HL-60 (cell line): ENCODE measurements at regions not wholly inside any gene's neighbourhood (a gene's known extent, or its start where the extent isn't known, plus 50 kb on each side); places are given as distances from the start of the nearest gene placed in this dataset.

ENCODE experiments used
- GABPA ChIP-seq: IDR thresholded peaks from 2 replicates; pipeline ENCODE4 v1.6.1; 2012; ENCODE audit warnings: low read depth
- POLR2AphosphoS5 ChIP-seq: IDR thresholded peaks from 2 replicates; pipeline ENCODE4 v1.6.1; 2012; ENCODE audit warnings: low read depth
- TF ChIP-seq, protein P1 (sequence below): IDR thresholded peaks from 2 replicates; pipeline ENCODE4 v1.6.1; 2012; ENCODE audit warnings: low read depth; ENCODE audit not compliant: insufficient replicate concordance
- TF ChIP-seq, protein P2 (sequence below): IDR thresholded peaks from one replicate; pipeline ENCODE4 v1.5.1; 2011; ENCODE audit warnings: low read length, control low read depth, inconsistent platforms; ENCODE audit not compliant: insufficient read depth

DNA sequence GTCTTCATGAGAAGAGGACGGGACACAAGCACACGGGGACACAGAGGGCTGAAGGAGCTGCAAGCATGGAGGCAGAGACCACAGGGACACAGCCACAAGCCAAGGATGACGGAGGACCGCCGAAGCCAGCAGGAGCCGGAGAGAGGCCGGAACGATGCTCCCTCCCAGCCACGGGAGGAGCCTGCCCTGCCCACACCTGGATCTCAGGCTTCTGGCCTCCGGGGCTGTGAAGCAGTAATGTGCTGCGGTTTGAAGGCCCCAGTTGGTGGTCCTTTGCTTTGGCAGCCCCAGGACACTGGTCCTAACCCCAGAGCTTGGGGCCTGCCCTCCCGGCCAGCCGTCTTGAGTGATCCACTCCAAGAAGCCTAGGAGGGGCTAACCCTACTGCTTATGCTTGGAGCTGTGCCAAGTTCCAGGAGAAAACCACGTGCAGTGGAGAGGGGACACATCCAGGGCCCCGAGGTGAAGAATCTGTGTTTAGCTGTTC, 85.9 kb downstream of the HMX1 start:
- TF ChIP-seq, protein P1, sequence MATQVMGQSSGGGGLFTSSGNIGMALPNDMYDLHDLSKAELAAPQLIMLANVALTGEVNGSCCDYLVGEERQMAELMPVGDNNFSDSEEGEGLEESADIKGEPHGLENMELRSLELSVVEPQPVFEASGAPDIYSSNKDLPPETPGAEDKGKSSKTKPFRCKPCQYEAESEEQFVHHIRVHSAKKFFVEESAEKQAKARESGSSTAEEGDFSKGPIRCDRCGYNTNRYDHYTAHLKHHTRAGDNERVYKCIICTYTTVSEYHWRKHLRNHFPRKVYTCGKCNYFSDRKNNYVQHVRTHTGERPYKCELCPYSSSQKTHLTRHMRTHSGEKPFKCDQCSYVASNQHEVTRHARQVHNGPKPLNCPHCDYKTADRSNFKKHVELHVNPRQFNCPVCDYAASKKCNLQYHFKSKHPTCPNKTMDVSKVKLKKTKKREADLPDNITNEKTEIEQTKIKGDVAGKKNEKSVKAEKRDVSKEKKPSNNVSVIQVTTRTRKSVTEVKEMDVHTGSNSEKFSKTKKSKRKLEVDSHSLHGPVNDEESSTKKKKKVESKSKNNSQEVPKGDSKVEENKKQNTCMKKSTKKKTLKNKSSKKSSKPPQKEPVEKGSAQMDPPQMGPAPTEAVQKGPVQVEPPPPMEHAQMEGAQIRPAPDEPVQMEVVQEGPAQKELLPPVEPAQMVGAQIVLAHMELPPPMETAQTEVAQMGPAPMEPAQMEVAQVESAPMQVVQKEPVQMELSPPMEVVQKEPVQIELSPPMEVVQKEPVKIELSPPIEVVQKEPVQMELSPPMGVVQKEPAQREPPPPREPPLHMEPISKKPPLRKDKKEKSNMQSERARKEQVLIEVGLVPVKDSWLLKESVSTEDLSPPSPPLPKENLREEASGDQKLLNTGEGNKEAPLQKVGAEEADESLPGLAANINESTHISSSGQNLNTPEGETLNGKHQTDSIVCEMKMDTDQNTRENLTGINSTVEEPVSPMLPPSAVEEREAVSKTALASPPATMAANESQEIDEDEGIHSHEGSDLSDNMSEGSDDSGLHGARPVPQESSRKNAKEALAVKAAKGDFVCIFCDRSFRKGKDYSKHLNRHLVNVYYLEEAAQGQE = no peak
- TF ChIP-seq, protein P2, sequence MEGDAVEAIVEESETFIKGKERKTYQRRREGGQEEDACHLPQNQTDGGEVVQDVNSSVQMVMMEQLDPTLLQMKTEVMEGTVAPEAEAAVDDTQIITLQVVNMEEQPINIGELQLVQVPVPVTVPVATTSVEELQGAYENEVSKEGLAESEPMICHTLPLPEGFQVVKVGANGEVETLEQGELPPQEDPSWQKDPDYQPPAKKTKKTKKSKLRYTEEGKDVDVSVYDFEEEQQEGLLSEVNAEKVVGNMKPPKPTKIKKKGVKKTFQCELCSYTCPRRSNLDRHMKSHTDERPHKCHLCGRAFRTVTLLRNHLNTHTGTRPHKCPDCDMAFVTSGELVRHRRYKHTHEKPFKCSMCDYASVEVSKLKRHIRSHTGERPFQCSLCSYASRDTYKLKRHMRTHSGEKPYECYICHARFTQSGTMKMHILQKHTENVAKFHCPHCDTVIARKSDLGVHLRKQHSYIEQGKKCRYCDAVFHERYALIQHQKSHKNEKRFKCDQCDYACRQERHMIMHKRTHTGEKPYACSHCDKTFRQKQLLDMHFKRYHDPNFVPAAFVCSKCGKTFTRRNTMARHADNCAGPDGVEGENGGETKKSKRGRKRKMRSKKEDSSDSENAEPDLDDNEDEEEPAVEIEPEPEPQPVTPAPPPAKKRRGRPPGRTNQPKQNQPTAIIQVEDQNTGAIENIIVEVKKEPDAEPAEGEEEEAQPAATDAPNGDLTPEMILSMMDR = no peak
- TF ChIP-seq POLR2AphosphoS5 = no peak
- TF ChIP-seq GABPA = no peak
